G401.6 (cell line): ENCODE measurements at regions not wholly inside any gene's neighbourhood (a gene's known extent, or its start where the extent isn't known, plus 50 kb on each side); places are given as distances from the start of the nearest gene placed in this dataset.

Experiments
- FAIRE-seq: peaks from 2 replicates; lab custom pipeline; 2012; peaks lifted over from hg19 to GRCh38; lab: Jason Lieb, UNC

DNA sequence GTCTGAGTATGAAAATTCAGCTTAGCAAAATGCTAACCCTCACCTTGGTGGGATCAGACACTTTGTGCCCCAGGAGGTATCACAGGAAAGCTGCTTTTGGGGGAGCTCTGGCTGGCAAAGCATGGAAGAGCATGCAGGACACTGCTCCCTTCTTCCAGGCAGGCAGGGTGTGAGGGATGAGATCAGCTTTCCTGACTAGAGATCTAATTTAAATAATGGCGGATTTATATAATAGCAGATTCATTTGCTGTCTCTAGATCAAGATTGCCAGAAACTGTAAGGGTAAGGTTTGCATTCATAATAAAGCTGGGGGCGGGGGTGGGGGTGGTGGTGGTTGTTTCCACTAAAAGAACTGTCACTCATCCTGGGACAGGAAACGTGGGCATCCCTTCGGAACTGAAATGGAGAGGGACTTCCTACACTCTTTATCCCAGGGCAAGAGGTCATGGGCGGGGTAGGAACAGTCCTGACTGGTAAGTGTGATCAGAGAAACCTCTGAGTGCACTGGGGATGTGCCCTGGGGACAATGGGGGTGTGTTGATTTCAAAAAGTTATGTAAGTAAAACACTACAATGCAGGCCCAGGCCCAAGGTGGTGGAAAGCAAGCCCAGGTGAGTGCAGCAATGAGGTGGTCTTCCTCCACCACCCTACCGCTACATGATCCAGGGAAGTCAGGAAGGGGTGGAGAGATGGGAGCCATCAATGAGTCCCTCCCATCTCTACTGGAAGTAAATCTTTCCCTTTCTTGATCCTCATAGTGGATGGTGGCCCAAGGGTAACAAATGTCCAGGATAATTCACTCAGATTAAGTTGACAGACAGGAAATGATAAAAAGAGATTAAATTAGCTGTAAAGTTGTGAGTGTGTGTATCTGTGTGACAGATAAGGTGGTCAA is 171.4 kb upstream of the SERPINE2 start:
- FAIRE-seq: no peak

DNA sequence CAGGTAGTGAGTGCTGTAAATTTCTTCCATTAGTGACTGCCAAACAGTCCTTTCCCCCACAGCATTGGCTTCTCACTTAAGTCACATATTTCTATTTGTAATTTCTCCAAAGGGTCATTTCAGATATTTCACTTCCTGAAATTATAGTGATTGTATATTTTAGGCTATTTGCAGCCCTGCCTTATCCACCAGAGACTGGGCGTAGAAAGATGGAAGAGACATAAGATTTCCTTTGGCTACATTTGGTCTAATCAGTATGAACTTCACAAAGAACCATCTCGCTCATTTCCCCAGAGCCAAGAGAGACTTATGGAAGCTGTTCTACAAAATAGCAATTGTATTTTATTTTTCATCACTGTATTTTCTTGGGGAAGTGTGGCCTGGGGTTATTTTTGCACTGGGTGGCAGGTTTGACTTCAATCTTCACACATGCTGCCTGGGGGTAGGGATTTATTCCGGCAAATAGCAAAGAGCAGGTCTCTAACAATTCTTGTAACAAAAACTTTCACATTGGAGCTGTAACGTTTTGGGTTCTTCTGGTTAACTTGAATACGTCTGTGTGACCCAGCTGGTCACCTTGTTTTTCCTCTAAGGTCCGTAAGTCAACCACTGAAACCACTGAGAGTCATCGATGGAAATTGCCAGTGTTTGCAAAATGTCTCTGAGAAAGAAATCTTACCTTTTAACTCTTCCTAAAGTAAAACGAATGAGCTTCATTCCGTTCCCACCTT is 170.6 kb upstream of the SERPINE2 start:
- no peak for FAIRE-seq

DNA sequence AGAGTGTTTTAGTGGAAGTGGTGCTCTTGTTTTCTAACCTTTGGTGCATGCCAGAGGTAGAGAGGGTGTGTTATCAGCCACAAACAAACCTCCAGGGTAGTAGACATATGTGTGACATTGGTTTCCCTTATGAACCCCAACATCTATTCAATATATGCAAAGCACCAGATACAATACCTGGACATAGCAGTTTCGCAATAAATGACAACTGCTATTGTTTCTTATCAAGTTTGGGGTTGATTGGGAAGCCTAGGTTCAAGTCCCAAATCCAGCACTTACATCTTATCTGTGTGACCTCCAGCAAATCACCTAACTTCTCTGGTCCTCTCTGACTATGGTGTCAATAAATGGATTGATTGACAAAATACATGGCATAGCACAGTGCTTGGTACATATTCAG is 169.4 kb upstream of the SERPINE2 start:
- no peak for FAIRE-seq

DNA sequence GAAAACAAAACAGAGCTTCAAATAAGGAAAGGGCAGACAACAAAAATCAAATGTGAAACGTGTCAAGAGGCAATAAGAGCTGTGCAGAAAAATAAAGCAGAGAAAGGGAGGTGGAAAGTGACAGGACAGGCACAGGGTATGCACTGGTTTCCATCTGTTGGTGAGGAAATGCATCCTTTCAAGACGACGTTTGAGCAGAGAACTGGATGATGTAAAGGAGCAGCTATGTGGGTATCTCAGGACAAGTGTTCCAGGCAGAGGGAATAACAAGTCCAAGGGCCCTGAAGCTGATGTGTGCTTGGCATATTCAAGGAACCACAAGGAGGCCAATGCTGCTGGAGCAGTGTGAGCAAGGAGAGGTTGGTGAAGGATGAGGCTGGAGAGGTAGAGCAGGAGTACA is 168.9 kb upstream of the SERPINE2 start:
- no peak for FAIRE-seq

- no peak for FAIRE-seq
These were observed 167.7 kb upstream of the SERPINE2 start for GRCh38 chr2:224206816-224207215.

GRCh38 chr2:224202281-224202865 is 163.3 kb upstream of the SERPINE2 start:
- FAIRE-seq: no peak

DNA sequence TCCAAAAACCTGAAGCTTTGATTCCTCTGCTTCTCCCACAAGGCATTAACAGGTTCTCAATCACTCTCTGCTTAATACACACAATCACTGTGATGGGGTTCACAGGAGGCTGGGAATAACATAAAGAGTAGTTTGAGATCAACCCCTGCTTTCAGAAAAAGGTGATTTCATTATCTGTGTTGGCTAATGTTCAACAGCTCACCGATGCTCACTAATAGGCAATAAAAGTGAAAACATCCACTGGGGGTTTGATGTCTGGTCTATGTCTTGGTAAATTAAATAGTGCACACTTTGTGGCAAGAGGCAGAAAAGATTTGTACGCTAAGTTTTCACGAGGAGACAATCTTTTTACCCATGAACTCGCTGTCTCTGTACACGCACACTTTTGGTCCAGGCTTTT is 159.3 kb upstream of the SERPINE2 start:
- FAIRE-seq: no peak

GRCh38 chr2:224196810-224197209 is 157.7 kb upstream of the SERPINE2 start:
- no peak for FAIRE-seq

GRCh38 chr2:224195925-224196571 is 157.0 kb upstream of the SERPINE2 start:
- FAIRE-seq: no peak

DNA sequence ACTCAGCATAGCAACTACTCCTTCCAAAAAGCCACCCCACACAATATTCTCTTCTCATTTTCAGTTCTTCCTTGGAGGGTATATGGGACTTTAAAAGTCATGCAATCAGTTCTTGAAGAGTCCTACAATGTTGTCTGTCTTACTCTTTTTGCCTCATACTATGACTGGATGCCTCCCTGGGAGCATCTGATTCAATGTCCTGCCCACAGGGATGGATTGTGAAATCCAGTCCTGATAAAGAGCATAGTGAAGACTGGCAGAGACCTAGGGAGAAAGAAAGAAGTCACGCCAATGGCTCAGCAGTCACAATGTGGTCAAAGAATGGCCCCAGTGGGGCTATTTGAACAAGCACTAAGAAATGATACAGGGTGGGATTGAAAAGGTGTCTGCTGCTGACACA is 155.1 kb upstream of the SERPINE2 start:
- FAIRE-seq: no peak

GRCh38 chr2:224191465-224191864 is 152.4 kb upstream of the SERPINE2 start:
- no peak for FAIRE-seq

GRCh38 chr2:224190936-224191270 is 151.8 kb upstream of the SERPINE2 start:
- no peak for FAIRE-seq

DNA sequence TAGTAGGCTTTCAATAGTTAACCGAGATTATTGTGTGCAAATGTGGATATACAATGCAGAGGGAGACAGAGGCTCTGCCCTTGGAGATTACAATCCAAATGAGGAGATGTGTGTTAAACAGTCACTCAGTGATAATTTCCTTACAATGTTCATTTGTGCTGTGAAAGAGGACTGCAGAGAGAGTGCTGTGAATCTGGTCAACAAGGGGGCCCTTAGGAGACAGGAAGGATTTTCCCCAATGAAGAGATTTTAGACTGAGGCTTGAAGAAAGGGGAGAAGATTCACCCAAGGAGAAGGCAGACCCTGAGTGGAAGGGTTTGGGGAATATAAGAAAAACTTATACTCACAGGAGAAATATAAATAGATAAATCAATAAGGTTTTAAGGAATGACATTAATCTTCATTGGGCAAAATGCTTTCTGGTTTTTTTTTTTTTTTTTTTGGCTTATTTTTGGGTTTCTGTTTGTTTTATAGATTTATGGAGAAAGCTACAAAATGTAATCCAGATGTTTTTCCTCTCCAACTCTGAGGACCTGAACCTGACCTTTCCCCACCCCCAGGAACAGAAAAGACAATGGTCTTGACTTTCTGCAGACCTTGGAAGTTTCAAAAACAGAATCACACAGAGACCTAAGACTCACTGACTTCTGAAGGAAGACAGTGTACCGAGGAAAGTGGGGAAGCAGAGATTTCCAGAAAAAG is 151.3 kb upstream of the SERPINE2 start:
- no peak for FAIRE-seq

- FAIRE-seq: no peak
These were observed 148.1 kb upstream of the SERPINE2 start for GRCh38 chr2:224187220-224187619.

DNA sequence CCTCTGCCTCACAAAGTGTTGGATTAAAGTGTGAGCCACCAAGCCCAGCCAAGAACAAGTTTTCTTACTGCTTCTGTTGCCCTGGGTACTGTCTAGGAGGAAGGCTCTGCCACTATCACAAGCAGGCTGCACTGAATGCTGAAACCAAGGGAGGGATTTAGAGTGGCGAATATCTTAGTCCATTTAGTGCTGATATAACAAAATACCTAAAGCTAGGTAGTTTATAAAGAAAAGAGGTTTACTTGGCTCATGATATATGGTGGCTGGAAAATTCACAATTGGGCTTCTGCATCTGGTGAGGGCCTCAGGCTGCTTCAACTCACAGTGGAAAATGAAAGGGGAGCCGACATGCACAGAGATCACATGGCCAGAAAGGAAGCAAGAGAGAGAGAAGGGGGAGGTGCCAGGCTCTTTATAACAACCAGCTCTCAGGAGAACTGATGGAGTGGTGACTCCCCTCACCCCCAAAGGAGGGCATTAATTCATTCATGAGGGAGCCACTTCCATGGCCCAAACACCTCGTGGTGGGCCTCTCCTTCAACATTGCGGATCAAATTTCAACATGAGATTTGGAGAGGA is 146.0 kb upstream of the SERPINE2 start:
- FAIRE-seq: no peak

- FAIRE-seq: no peak
These were observed 144.0 kb upstream of the SERPINE2 start for GRCh38 chr2:224183086-224183485.

DNA sequence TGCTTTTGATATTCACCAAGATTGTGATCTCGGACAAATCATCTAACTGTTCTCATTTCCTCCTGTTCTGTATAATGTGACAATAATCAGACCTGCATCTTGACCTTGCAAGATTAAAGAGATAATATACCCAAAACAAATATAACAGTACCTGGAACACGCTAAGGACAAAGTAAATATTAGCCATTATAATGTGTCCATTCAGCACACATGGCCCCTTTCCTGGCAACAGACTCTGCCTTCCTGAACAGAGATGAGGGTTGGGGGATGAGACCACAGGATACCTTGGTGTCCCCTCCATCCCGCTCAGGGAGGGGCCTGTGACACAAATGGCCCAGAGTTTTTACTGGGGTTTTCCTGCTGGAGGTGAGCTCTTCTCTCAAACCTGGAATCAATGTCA is 143.4 kb upstream of the SERPINE2 start:
- no peak for FAIRE-seq

DNA sequence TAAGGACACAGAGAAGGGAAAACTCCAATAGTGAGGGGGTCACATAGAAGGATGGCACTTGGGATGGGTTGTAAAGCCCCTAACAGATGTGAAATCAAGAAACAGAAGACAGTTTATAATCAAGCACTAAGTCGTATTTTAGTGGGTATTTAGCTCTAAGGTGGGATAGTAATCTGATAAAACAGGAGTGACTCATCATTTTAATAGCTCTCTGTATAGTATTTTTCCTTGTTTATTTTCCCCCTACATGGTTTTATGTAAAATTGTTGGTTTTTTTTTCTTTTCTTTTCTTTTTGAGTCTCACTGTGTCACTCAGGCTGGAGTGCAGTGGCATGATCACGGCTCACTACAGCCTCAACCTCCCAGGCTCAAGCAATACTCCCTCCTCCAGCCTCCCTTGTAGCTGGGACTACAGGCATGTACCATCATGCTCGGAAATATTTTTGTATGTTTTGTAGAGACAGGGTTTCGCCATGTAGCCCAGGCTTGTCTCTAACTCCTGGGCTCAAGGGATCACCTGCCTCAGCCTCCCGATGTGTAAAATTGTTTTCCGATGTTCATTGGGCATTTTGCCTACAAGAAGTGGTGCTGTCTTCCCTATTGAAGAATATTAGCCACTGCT is 142.6 kb upstream of the SERPINE2 start:
- FAIRE-seq: no peak

DNA sequence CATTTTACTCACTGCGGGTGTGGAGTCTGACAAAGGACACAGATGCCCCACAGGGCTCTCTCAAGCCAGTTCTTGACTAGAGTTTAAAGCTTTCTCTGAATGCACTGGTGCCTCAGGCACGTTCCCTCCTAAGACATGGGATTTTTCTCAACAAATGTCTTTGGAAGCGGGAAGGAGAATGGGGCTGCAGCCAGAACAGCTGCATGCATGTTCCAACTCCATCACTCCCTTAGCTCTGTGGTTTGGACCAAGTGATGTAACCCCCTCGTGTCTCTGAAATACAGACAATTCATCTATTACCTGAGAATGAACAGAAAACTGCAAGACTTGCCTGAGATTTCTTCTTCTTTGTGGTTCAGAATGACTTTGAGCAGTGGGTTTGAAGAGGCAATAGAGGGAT is 141.7 kb upstream of the SERPINE2 start:
- no peak for FAIRE-seq

- FAIRE-seq: no peak
These were observed 139.0 kb upstream of the SERPINE2 start for GRCh38 chr2:224178056-224178455.

GRCh38 chr2:224175538-224175937 is 136.5 kb upstream of the SERPINE2 start:
- no peak for FAIRE-seq
